Neutrophil (primary cell): ENCODE measurements at regions not wholly inside any gene's neighbourhood (a gene's known extent, or its start where the extent isn't known, plus 50 kb on each side); places are given as distances from the start of the nearest gene placed in this dataset.

ENCODE experiments used
- H3K27ac ChIP-seq: fragments of 200-600 bp; sonication (generic); 2 replicates; pipeline ENCODE4 v1.5.1; 2016; ENCODE audit warnings: mild to moderate bottlenecking, moderate library complexity
- H3K27me3 ChIP-seq: fragments of 200-600 bp; sonication (generic); 2 replicates; pipeline ENCODE4 v1.6.0; 2016; ENCODE audit warnings: mild to moderate bottlenecking
- H3K36me3 ChIP-seq: fragments of 200-600 bp; sonication (generic); 2 replicates; pipeline ENCODE4 v1.5.1; 2017
- H3K4me1 ChIP-seq, 2 experiments: fragments of 200-600 bp in 1 of 2; sonication (generic) in 1 of 2; 1 replicate in 1 of 2; 2 replicates in 1 of 2; pipeline versions ENCODE4 v1.5.1 to v1.6.1; 2013 to 2016; ENCODE audit warnings: low read depth in 1 of 2, low read length in 1 of 2, mild to moderate bottlenecking in 1 of 2, moderate library complexity in 1 of 2; ENCODE audit not compliant: control insufficient read depth in 1 of 2, insufficient read depth in 1 of 2
- H3K4me3 ChIP-seq, 2 experiments: fragments of 200-600 bp in 1 of 2; sonication (generic) in 1 of 2; 1 replicate in 1 of 2; 2 replicates in 1 of 2; pipeline ENCODE4 v1.5.1; 2013 to 2016; ENCODE audit warnings: low read depth in 1 of 2, low read length in 1 of 2, mild to moderate bottlenecking in 1 of 2, moderate library complexity in 1 of 2
- H3K9me3 ChIP-seq: fragments of 200-600 bp; sonication (generic); 2 replicates; pipeline ENCODE4 v1.5.1; 2016
- TF ChIP-seq, protein P1 (sequence below): fragments of 200-600 bp; sonication (generic); IDR thresholded peaks from 2 replicates; pipeline ENCODE4 v1.5.1; 2016; ENCODE audit warnings: antibody characterized with exemption

DNA sequence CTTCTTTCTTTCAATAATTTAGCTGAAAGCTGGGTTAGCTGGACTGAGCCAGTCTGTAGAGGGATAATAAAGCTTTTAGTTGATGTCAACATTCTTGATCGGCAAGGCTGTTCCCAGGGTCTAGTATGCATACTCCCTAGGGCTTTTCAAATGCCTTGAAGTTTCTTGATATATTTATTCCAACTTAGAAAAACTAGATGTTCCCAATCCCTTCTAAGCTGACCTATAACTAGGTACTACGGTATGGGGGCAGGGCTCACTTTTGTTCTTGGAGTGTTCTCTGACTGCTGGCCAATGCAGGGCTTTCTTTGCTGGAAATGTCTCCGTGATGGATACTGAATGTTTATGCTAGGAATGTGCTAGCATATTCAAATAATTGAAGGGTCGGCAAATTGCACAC, 258.6 kb upstream of the TANK start:
- Histone ChIP-seq H3K36me3 (no peaks in the 10 kb centered on the region), H3K9me3 (no peaks in the 10 kb centered on the region), H3K4me1 (no peaks in the 10 kb centered on the region), H3K27me3 (no peaks in the 10 kb centered on the region), H3K4me3 (no peak overlapping the region), H3K27ac (no peak overlapping the region)
- TF ChIP-seq, protein P1, sequence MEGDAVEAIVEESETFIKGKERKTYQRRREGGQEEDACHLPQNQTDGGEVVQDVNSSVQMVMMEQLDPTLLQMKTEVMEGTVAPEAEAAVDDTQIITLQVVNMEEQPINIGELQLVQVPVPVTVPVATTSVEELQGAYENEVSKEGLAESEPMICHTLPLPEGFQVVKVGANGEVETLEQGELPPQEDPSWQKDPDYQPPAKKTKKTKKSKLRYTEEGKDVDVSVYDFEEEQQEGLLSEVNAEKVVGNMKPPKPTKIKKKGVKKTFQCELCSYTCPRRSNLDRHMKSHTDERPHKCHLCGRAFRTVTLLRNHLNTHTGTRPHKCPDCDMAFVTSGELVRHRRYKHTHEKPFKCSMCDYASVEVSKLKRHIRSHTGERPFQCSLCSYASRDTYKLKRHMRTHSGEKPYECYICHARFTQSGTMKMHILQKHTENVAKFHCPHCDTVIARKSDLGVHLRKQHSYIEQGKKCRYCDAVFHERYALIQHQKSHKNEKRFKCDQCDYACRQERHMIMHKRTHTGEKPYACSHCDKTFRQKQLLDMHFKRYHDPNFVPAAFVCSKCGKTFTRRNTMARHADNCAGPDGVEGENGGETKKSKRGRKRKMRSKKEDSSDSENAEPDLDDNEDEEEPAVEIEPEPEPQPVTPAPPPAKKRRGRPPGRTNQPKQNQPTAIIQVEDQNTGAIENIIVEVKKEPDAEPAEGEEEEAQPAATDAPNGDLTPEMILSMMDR, result no peak

GRCh38 chr2:160905862-160906261, 254.4 kb upstream of the TANK start:
- H3K4me3 ChIP-seq, result no peak overlapping the region

DNA sequence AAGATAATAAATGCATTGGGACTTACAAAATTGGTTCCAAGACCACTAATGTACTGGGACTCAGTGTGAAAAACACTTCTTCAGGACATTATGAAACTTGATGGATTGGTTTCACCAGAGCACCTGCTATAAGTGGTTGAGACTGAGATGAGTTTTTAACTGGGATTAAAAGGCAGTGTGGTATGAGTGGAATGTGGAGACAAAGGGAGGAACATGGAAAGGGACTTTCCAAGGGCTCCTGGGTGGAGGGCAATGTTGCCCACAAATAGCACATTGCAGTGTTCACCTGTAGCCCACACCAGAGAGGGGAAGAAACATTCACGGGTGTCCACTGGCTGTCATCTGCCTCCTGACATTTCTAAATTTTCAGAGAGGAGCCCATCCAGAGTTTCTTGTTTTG, 253.3 kb upstream of the TANK start:
- H3K27ac ChIP-seq, result no peak overlapping the region
- no peaks in the 10 kb centered on the region for H3K27me3 ChIP-seq
- H3K9me3 ChIP-seq, result no peaks in the 10 kb centered on the region
- H3K4me3 ChIP-seq, result no peak overlapping the region
- H3K36me3 ChIP-seq, result no peaks in the 10 kb centered on the region
- TF ChIP-seq, protein P1, result no peak
- no peaks in the 10 kb centered on the region for H3K4me1 ChIP-seq

More at GRCh38 chr2:160905862-160906261, 254.4 kb upstream of the TANK start:
- no peaks in the 10 kb centered on the region for H3K27me3 ChIP-seq
- H3K4me1 ChIP-seq, result no peaks in the 10 kb centered on the region
- H3K27ac ChIP-seq, result no peak overlapping the region
- H3K36me3 ChIP-seq, result no peaks in the 10 kb centered on the region
- TF ChIP-seq, protein P1, result no peak
- H3K9me3 ChIP-seq, result no peaks in the 10 kb centered on the region

DNA sequence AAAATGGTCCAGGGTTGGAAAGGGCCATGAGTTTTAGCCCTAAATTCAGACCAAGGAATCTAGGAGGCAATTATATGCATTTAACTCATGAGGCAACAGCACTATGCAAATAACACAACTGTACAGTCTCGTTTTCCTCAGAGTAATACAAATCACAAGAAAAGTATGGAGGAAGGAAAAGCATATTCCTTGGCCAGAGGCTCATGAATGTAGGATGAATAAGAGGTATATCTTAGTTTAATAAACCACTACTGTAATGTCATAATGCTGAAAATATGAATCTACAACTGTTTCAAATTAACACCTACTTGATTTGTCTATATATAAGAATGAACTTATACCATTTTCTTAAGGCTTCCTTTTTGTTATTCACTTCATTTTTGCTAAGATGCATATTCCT, 252.5 kb upstream of the TANK start:
- Histone ChIP-seq H3K27ac (no peak overlapping the region), H3K36me3 (no peaks in the 10 kb centered on the region), H3K27me3 (no peaks in the 10 kb centered on the region), H3K4me1 (no peaks in the 10 kb centered on the region), H3K4me3 (no peak overlapping the region), H3K9me3 (no peaks in the 10 kb centered on the region)
- TF ChIP-seq, protein P1, result no peak

GRCh38 chr2:160908157-160908556, 252.1 kb upstream of the TANK start:
- no peaks in the 10 kb centered on the region for H3K9me3 ChIP-seq
- no peak overlapping the region for H3K27ac ChIP-seq
- H3K27me3 ChIP-seq, result no peaks in the 10 kb centered on the region
- H3K4me1 ChIP-seq, result no peaks in the 10 kb centered on the region
- TF ChIP-seq, protein P1, result no peak
- H3K4me3 ChIP-seq, result no peak overlapping the region
- no peaks in the 10 kb centered on the region for H3K36me3 ChIP-seq

- H3K27ac ChIP-seq, result no peak overlapping the region
Measured at GRCh38 chr2:160909781-160910242, 250.4 kb upstream of the TANK start.

More at GRCh38 chr2:160909781-160910242, 250.4 kb upstream of the TANK start:
- Histone ChIP-seq H3K36me3 (no peaks in the 10 kb centered on the region), H3K4me3 (no peak overlapping the region), H3K4me1 (no peaks in the 10 kb centered on the region), H3K9me3 (no peaks in the 10 kb centered on the region), H3K27me3 (no peaks in the 10 kb centered on the region)
- TF ChIP-seq, protein P1, result no peak
